ENCODE measurements at regions not wholly inside any gene's neighbourhood (a gene's known extent, or its start where the extent isn't known, plus 50 kb on each side); places are given as distances from the start of the nearest gene placed in this dataset.
"Not testable (repeated sequence)": the region's sequence is repeated elsewhere in the genome, so short reads cannot be mapped to it uniquely, and the experiment has no call there.

- in situ Hi-C loops (cut with HindIII; ENCODE audit: low sequenced_read_pairs), result no loop called here
- no peak for DNase-seq (ENCODE audit: low spot score)
Observed at GRCh38 chr14:38627163-38627562, 371.3 kb upstream of the CLEC14A start.

DNA sequence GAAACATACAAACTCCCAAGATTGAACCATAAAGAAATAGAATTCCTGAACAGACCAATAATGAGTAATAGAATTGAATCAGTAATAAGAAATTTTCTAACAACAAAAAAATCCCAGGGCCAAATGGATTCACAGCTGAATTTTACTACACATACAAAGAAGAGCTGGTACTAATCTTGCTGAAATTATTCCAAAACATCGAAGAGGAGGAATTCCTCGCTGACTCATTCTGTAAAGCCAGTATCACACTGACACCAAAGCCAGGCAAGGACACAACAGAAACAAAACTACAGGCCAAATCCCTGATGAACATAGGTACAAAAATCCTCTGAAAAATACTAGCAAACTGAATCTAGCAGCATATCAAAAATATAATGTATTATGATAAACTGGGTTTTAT, 367.8 kb upstream of the CLEC14A start:
- no peak for DNase-seq (ENCODE audit: low spot score)
- in situ Hi-C loops (cut with HindIII; ENCODE audit: low sequenced_read_pairs), result no loop called here

DNA sequence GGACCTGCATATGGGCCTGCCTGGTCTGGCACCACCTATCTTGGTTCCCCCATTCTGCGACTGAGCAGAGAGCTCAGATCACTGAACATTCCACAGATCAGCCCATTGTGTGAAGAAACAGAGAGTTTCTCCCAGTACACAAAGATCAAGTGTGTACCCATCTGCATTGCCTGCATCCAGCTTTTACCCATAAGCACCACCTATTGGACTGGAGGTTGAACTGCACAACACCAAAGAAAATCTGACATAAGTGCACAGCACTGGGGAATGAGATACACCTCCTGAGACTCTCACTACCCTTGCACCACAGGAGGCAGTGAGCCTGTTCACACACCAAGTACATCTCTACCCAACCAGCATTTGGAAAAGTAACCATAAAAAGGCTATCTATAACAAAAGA, 362.6 kb upstream of the CLEC14A start:
- in situ Hi-C loops (cut with HindIII; ENCODE audit: low sequenced_read_pairs), result no loop called here
- no peak for DNase-seq (ENCODE audit: low spot score)

GRCh38 chr14:38616959-38617358, 361.1 kb upstream of the CLEC14A start:
- in situ Hi-C loops (cut with HindIII; ENCODE audit: low sequenced_read_pairs), result no loop called here
- peak; percentile 14 for DNase-seq (ENCODE audit: low spot score)

- DNase-seq (ENCODE audit: low spot score), result no peak
Observed at GRCh38 chr14:38611928-38612327, 356.0 kb upstream of the CLEC14A start.

GRCh38 chr14:38608244-38608643, 352.4 kb upstream of the CLEC14A start:
- in situ Hi-C loops (cut with HindIII; ENCODE audit: low sequenced_read_pairs), result no loop called here
- no peak for DNase-seq (ENCODE audit: low spot score)

More at GRCh38 chr14:38611928-38612327, 356.0 kb upstream of the CLEC14A start:
- in situ Hi-C loops (cut with HindIII; ENCODE audit: low sequenced_read_pairs), result no loop called here

DNA sequence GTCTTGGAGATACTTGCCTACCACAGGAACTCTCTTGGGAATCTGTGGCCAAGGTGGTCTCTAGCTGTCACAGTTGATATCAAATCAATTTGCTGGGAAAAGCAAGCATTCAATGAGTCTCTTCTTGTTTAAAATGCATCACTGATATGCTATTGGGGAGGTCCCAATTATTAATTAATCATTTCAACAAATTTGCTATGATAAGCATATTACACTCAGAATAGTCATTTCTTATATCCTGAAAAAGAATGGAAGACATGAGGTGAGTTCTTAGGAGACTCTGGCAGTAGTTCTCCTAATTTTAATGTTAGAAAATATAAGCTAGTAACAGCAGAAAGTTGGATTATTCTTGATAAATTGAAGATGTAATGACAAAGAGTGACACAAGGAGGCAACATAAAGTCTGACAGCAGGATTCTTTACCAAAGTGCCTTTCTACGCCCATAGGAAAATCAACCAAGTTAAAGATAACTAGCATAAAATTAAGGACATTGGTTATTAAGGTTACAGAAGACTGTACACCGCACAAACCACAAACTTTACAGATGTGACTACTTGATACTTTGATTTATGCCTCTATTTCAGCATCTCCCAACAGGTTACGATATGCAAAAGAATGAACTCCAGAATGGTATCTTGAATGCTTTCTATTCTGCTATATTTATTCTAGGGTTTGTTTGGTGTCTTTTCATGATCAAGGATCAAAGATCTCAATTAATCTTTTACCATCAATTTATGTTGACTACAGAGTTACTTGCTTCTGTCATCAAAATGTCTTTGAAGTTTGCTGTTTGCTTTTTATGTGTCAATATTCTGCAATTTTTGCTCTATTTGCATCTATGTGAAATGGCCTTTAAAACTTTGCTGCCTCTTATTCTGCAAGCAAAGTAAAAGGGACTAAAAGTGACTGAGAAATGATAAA, 349.6 kb upstream of the CLEC14A start:
- in situ Hi-C loops (cut with HindIII; ENCODE audit: low sequenced_read_pairs), result no loop called here
- no peak for DNase-seq (ENCODE audit: low spot score)

DNA sequence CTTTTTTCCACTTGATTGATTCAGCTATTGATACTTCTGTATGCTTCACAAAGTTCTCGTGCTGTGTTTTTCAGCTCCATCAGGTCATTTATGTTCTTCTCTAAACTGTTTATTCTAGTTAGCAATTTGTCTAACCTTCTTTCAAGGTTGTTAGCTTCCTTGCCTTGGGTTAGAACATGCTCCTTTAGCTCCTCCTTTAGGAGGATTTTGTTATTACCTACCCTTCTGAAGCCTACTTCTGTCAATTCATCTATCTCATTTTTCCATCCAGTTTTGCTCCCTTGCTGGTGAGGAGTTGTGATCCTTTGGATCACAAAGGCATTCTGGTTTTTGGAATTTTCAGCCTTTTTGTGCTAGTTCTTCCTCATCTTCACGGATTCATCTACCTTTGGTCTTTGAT, 344.7 kb upstream of the CLEC14A start:
- in situ Hi-C loops (cut with HindIII; ENCODE audit: low sequenced_read_pairs); DNase-seq (ENCODE audit: low spot score): not testable (repeated sequence)

GRCh38 chr14:38593476-38593875, 337.6 kb upstream of the CLEC14A start:
- in situ Hi-C loops (cut with HindIII; ENCODE audit: low sequenced_read_pairs), result no loop called here
- no peak for DNase-seq (ENCODE audit: low spot score)

DNA sequence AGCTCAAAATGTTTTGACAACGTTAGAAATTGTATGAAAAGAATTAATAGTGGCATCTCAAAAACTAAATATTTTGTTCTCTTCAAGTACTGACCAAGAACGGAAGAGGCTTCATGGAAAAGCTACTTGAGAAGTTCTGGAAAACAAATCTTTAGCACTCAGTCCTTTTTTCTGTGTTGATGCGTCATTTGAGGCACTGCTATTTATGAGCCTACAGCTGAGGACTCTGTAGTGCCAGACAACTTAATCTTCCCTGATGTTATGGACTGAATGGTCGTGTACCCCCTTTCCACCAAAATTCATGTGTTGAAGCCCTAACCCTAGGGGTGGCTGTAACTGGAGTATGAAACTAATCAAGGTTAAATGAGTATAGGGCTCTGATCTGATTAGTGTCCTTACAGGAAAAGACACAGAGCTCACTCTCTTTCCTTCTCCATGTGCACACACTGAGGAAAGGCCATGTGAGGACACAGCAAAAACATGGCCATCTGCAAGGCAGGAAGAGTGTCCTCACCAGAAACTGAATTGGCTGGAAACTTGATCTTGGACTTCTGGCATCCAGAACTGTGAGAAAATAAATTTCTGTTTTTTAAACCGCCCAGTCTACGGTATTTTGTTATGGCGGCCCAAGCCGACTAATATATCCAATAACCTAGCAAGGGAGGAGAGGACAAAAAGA, 337.0 kb upstream of the CLEC14A start:
- in situ Hi-C loops (cut with HindIII; ENCODE audit: low sequenced_read_pairs), result no loop called here
- DNase-seq (ENCODE audit: low spot score), result peak; percentile 37

- in situ Hi-C loops (cut with HindIII; ENCODE audit: low sequenced_read_pairs), result no loop called here
- no peak for DNase-seq (ENCODE audit: low spot score)
Observed at GRCh38 chr14:38589747-38590350, 334.0 kb upstream of the CLEC14A start.

DNA sequence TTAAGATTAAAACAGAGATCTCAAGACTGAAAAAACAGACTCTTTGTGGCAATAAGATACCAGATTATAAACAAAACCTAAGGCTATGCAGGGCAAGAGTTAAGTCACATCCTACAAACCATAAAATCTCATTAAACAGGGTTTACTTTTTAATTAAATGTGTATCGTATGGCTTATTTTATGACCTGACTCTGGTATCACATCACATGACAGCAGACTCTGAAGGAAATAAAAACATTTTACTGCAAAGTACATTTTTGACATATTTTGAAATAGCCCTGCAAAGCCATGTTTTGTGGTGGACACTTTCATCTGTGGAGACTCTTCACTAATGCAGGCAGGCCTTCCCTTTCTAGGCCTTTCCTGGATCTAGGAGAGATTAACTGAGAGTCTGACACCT, 327.6 kb upstream of the CLEC14A start:
- in situ Hi-C loops (cut with HindIII; ENCODE audit: low sequenced_read_pairs), result no loop called here
- DNase-seq (ENCODE audit: low spot score), result no peak

DNA sequence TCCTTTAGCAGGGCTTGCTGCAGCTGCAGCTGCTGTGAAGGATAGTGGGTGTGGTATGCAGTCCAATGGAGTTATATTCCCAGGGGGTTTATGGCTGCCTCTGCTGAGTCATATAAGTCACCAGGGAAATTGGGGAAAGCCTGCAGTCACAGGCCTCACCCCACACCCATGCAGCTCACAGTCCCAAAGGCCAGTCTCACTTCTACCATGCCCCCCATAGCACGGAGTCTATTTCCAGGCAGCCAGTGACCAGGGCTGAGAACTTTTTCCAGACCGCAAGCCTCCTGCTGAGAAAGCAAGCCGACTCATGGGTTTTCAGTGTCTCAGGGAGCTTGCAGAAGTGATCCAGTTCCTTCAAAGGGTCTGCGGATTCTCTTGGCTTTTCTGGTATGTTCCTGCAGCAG, 322.4 kb upstream of the CLEC14A start:
- in situ Hi-C loops (cut with HindIII; ENCODE audit: low sequenced_read_pairs), result no loop called here
- no peak for DNase-seq (ENCODE audit: low spot score)

DNA sequence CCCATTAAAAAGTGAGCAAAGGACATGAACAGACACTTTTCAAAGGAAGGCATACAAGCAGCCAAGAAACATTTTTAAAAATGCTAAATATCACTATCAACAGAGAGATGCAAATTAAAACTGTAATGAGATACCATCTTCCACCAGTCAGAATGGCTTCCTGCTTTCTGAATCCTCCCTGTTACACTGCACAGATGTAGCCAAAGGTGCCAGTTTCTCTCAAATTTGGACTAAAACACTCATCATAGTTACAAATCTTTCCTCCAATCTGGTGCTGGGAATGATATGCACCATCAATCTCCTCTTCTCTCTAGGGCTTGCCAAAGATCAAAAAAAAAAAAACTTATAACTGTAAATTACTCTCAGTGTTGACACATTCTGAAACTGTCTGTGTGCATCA, 311.8 kb upstream of the CLEC14A start:
- DNase-seq (ENCODE audit: low spot score), result no peak
- in situ Hi-C loops (cut with HindIII; ENCODE audit: low sequenced_read_pairs), result no loop called here

DNA sequence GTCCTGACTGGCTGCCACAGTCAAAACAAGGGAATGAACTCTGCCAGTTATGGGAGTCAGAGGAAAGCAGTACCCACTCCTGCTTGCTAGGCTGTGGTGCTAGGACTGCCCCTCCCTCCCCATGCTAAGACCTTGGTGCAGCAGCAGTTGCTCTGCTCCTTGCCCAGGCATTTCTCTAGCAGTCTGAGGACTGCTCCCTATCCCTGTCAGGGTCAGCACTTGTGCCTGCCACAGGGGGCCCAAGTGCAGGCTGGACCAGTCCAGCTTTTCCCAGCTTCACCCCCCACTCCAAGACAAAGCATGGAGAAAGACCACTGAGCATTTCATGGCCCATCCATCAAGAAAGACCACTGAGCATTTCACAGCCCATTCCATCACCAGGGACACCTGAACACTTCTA, 305.8 kb upstream of the CLEC14A start:
- no peak for DNase-seq (ENCODE audit: low spot score)
- in situ Hi-C loops (cut with HindIII; ENCODE audit: low sequenced_read_pairs), result no loop called here

DNA sequence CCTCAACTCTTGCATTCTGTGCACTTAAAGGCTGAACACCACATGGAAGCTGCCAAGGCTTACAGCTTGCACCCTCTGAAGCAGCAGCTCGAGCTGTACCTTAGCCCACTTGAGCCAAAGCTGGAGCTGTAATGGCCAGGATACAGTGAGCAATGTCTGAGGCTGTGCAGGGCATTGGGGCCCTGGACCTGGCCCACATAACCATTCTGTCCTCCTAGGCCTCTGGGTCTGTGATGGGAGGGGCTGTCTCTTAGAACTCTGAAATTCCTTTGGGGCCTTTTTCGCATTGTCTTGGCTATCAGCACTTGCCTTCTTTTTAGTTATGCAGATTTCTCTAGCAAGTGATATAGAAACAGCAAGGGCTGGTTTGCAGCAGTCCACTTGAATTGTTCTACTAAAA, 303.8 kb upstream of the CLEC14A start:
- DNase-seq (ENCODE audit: low spot score), result no peak
- in situ Hi-C loops (cut with HindIII; ENCODE audit: low sequenced_read_pairs), result no loop called here

DNA sequence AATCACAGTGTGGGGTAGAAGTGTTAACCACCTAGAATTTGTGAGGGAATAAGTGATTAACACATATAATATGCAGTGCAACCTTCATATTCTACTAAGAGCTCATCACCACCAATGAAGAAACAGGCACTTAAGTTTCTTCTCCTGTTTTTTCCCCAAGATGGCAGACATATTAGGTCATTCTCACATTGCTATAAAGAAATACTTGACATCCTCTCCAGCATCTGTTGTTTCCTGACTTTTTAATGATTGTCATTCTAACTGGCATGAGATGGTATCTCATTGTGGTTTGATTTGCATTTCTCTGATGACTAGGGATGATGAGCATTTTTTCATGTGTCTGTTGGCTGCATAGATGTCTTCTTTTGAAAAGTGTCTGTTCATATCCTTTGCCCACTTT, 301.5 kb upstream of the CLEC14A start:
- in situ Hi-C loops (cut with HindIII; ENCODE audit: low sequenced_read_pairs); DNase-seq (ENCODE audit: low spot score): not testable (repeated sequence)

DNA sequence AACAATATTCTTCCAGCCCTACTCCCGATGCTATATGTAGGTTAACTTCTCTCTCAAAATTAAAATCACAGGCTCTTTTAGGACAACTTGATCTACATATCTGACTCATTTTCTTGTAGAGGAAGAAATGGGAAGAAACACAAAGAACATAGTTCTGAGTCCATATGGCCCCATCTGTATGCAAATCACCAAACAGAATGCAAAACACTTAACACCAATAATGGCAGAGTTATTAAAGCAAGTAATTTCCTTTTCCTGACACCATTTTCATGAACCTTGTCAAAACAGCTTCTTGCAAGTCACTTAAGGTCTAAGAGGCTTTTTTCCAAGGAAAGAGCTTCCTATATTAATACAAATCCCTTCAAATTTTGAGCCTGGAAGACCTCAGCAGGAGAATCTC, 300.4 kb upstream of the CLEC14A start:
- DNase-seq (ENCODE audit: low spot score), result no peak
- in situ Hi-C loops (cut with HindIII; ENCODE audit: low sequenced_read_pairs), result no loop called here

GRCh38 chr14:38554026-38554425, 298.1 kb upstream of the CLEC14A start:
- DNase-seq (ENCODE audit: low spot score), result no peak
- in situ Hi-C loops (cut with HindIII; ENCODE audit: low sequenced_read_pairs), result no loop called here

DNA sequence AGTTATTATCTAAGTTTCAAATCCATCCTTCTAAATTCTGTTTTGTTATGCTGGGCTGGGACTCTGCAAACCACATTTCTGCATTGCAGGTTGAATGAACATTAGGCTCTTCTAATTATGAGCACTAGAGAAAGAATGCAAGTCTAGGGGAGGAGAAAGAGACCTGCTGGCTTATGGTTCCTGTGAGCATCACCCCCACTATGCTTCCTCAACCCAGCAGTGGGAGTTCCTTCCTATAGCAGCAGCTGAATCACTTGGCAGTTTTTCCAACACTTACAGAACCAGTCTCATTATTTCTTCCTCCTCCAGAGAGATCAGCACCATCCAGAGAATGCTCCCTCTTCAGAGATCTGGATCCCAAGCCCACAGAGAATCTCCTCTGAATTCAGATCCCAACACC, 297.7 kb upstream of the CLEC14A start:
- DNase-seq (ENCODE audit: low spot score), result no peak
- in situ Hi-C loops (cut with HindIII; ENCODE audit: low sequenced_read_pairs), result no loop called here
